ENCODE measurements at regions not wholly inside any gene's neighbourhood (a gene's known extent, or its start where the extent isn't known, plus 50 kb on each side); places are given as distances from the start of the nearest gene placed in this dataset.
"Not testable (repeated sequence)": the region's sequence is repeated elsewhere in the genome, so short reads cannot be mapped to it uniquely, and the experiment has no call there.

GRCh38 chr10:44279426-44280126, 105.3 kb downstream of the CXCL12 start:
- intact Hi-C loops (cut with micrococcal nuclease), result no loop called here

- intact Hi-C loops (cut with micrococcal nuclease), result no loop called here
Observed at GRCh38 chr10:44278837-44279324, 106.0 kb downstream of the CXCL12 start.

DNA sequence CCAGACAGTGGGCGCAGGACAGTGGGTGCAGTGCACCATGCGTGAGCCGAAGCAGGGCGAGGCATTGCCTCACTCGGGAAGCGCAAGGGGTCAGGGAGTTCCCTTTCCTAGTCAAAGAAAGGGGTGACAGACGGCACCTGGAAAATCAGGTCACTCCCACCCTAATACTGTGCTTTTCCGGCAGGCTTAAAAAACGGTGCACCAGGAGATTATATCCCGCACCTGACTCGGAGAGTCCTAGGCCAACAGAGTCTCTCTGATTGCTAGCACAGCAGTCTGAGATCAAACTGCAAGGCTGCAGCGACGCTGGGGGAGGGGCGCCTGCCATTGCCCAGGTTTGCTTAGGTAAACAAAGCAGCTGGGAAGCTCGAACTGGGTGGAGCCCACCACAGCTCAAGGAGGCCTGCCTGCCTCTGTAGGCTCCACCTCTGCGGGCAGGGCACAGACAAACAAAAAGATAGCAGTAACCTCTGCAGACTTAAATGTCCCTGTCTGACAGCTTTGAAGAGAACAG, 116.4 kb downstream of the CXCL12 start:
- intact Hi-C loops (cut with micrococcal nuclease), result not testable (repeated sequence)

GRCh38 chr10:44267007-44267406, 117.9 kb downstream of the CXCL12 start:
- intact Hi-C loops (cut with micrococcal nuclease), result no loop called here

GRCh38 chr10:44264244-44264643, 120.7 kb downstream of the CXCL12 start:
- intact Hi-C loops (cut with micrococcal nuclease), result no loop called here

DNA sequence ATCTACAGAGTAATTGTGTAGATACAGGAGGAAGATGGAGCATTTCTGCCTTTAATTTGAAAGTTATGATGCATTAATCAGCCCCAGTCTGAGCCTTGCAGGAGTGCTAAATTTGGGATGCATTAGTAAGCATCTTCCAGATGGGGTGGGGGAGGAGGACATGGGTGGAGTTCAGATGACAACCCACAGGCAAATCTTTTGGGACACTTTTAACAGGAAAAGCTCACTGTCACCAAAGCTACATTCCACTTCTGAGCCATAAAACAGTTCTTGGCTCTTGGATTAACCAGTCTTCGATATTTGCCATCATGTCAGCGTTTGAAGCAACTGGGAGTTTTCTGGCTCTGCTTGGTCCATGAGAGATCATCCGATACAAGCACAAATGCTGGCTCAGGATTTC, 121.1 kb downstream of the CXCL12 start:
- intact Hi-C loops (cut with micrococcal nuclease), result no loop called here

DNA sequence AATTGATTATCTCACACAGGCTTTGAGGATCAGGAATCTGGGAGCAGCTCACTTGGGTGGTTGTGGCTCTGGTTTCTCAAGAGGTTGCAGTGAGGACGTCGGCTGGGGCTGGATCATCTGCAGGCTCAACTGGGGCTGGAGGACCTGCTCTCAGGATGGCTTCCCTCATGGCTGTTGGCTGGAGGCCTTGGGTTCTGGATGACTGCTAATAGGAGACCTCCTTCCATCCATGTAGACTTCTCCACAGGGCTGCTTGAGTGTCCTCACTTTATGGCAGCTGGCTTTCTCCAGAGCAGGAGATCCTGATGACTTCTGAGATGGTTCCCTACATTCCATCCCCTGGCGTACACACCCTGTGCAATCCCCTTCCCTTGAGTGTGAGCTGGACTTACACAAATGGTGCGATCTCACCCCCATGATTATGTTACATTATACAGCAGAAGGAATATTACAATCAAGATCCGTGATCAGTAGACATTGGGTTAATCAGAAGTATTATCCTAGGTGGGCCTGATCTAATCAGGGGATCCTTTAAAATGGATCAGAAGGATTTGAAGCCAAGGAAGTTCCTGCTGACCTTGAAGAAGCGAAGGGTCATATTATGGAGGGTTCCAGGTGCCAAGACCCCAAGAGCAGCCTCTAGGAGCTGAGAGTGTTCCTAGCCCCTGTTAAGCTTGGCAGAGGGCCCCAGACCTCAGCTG, 122.2 kb downstream of the CXCL12 start:
- intact Hi-C loops (cut with micrococcal nuclease), result no loop called here

DNA sequence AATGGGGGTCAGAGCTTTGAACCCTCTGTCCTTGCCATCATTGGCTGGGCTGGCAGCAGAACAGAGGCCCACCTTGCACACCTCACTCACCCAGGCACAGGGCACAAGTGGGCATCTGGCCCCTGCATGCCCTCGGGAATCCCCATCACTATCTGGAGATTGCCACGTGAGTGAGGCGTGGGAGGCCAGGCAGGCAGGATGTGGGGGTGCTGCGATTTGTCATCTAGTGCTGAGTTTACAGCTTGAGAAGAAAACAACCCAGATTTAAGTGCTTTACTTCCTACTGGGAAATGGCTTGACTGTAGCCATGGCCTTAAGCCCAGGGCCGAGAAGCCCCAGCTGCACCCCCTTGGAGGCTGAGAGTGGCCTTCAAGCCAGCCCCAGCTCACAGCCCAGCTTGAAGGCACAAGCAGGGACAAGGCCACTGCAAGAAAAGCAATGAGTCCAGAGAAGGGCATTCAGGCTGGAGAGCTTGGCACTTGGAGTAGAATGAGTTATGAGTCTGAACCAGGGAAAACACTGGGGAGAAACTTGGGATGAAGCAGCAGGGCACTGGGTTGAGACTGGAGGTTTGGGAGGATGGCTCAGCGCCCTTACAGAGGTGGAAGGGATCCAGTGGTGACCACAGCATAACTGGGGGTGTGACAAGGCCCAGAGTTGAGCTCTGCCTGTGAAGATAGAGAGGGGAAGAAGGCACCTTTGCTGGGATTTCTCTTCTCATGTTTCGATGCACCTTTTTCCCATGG, 123.0 kb downstream of the CXCL12 start:
- intact Hi-C loops (cut with micrococcal nuclease), result no loop called here

DNA sequence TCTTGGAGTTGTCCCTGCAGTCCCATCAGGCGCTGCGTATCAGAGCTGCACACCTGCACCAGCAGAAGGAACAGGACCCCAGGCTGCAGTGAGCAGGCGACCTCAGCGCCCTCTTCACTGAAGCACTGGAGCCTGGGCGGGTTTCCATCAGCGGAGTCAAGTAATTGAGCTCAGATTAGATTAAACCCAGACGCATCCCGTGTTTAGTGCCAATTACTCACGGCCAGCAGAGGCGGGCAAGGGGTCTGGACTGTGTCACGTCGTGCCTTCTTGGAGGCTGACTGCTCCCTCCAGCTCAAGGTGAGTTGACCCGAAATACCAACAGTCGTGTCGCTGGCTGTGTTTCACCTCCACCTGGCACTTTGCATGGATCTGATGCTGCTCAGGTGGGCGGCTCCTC, 123.6 kb downstream of the CXCL12 start:
- intact Hi-C loops (cut with micrococcal nuclease), result no loop called here

DNA sequence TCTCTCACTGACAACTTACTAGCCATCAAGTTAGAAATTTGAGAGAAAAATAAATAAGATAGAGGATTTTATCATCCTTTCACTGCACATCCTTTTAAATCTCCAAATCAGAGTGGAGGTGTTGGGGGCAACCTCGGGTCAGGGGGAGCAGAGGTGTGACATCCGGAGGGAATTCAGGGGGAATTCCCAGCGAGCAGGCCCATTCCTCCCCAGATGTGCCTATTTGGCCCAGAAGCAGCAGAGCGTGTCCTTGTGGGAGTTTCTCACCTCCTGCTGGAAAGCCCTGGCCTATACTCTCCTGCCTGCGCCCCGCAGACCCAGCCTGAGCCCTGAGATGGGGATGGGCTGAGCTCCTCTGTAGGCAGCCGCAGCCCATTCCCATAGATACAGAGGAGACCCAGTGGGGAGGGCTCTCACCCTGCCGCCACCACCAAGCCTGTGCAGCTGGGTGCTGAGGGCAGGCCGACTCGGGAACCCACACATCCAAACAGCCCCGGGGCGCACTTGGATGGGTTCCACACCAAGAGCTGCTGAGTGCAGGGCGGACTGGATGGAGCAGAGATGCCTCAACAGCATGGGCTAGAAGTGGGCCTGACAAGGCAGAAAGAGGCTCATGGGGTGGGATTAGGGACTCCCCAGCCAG, 124.5 kb downstream of the CXCL12 start:
- intact Hi-C loops (cut with micrococcal nuclease), result no loop called here

- intact Hi-C loops (cut with micrococcal nuclease), result no loop called here
Observed at GRCh38 chr10:44259090-44259874, 125.6 kb downstream of the CXCL12 start.

DNA sequence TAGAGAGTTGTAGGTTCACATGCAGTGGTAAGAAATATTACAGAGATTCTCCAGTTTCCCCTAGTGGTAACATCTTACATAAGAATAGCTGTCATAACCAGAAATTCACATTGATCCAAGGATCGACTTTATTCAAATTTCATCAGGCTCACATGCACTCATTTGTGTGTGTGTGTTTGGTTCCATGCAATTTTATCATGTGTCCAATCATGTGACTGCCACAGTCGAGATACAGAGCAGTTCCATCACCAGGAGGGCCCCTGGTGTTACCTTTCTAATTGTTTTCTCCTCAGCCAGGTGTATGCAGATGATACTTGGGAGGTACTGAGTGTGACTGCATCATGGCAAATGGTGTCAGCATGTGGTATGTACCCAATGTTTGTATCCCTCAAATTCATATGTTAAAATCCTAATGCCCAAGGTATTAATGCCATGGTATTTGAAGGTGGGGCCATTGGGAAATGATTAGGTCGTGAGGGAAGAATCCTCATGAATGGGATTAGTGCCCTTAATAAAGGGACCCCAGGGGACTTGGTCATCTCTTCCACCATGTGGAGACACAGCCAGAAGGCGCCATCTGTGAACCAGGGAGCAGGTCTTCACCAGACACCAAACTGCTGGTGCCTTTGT, 126.3 kb downstream of the CXCL12 start:
- intact Hi-C loops (cut with micrococcal nuclease), result no loop called here

DNA sequence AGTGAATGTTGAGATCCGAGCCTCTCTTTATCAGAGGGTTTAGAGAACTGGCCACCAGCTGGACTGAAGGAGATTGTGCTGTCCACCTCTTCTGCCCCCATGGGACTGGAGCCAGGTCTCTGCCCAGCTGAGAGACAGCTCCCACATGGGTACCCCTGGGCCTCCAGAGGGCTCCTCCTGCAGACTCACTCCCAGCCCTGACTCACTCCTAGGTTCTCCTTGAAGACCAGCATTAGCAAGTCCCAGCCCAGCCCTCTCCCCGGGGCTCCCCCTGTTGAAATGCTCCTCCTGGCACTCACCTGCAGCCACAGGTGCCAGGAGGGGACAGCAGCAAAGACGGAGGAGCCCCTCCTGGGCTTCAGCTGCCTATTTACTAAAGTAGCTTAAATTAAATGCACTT, 126.9 kb downstream of the CXCL12 start:
- intact Hi-C loops (cut with micrococcal nuclease), result no loop called here

GRCh38 chr10:44253769-44254462, 131.0 kb downstream of the CXCL12 start:
- intact Hi-C loops (cut with micrococcal nuclease), result no loop called here

DNA sequence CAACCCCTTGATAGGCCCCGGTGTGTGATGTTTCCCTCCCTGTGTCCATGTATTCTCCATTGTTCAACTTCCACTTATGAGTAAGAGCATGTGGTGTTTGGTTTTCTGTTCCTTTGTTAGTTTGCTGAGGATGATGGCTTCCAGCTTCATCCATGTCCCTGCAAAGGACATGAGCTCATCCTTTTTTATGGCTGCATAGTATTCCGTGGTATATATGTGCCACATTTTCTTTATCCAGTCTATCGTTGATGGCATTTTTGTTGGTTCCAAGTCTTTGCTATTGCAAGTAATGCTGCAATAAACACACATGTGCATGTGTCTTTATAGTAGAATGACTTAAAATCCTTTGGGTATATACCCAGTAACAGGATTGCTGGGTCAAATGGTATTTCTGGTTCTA, 132.3 kb downstream of the CXCL12 start:
- intact Hi-C loops (cut with micrococcal nuclease), result not testable (repeated sequence)

GRCh38 chr10:44249933-44250332, 135.0 kb downstream of the CXCL12 start:
- intact Hi-C loops (cut with micrococcal nuclease), result not testable (repeated sequence)

DNA sequence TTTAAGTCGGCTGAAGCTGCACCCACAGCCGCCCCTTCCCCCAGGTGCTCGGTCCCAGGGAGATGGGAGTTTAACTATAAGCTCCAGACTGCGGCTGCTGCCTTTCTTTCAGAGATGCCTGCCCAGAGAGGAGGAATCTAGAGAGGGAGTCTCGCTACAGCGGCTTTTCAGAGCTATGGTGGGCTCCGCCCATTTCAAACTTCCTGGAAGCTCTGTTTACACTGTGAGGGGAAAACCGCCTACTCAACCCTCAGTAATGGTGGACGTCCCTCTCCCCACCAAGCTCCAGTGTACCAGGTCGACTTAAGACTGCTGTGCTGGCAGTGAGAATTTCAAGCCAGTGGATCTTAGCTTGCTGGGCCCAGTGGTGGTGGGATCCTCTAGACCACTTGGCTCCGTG, 135.4 kb downstream of the CXCL12 start:
- intact Hi-C loops (cut with micrococcal nuclease), result no loop called here

GRCh38 chr10:44246700-44247099, 138.2 kb downstream of the CXCL12 start:
- intact Hi-C loops (cut with micrococcal nuclease), result not testable (repeated sequence)

DNA sequence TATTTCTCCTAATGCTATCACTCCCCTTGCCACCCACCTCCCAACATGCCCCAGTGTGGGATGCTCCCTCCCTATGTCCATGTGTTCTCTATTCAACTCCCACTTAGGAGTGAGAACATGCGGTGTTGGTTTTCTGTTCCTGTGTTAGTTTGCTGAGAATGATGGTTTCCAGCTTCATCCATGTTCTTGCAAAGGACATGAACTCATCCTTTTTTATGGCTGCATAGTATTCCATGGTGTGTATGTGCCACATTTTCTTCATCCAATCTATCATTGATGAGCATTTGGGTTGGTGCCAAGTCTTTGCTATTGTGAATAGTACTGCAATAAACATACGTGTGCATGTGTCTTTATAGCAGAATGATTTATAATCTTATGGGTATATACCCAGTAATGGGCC, 138.6 kb downstream of the CXCL12 start:
- intact Hi-C loops (cut with micrococcal nuclease), result not testable (repeated sequence)

- intact Hi-C loops (cut with micrococcal nuclease), result no loop called here
Observed at GRCh38 chr10:44245601-44245938, 139.3 kb downstream of the CXCL12 start.
